Cardiac muscle cell (in vitro differentiated cells and primary cell): ENCODE measurements at regions not wholly inside any gene's neighbourhood (a gene's known extent, or its start where the extent isn't known, plus 50 kb on each side); places are given as distances from the start of the nearest gene placed in this dataset.
A peak's percentile ranks its signal among the peaks of the same experiment; 100 is the strongest.

Experiments
- DNase-seq, 2 donors: peaks; one replicate each; pipeline versions ENCODE4 v3.0.0 to v3.0.0-alpha.2; 2010 to 2017; ENCODE audit warnings: low read depth in 1 of 2, low spot score in 1 of 2
- H3K27ac ChIP-seq: fragments of 200-600 bp; sonication (generic); 2 replicates; pipeline ENCODE4 v1.5.1; 2016
- H3K27me3 ChIP-seq: fragments of 200-600 bp; sonication (generic); 2 replicates; pipeline ENCODE4 v1.6.0; 2016; ENCODE audit warnings: control low read depth
- H3K36me3 ChIP-seq: fragments of 200-600 bp; sonication (generic); 2 replicates; pipeline ENCODE4 v1.5.1; 2016; ENCODE audit warnings: control low read depth
- H3K4me1 ChIP-seq: fragments of 200-600 bp; sonication (generic); 2 replicates; pipeline ENCODE4 v1.8.1; 2017; ENCODE audit warnings: low read depth, mild to moderate bottlenecking, mixed run types
- H3K4me3 ChIP-seq: fragments of 200-600 bp; sonication (generic); 2 replicates; pipeline ENCODE4 v1.5.1; 2016; ENCODE audit warnings: mild to moderate bottlenecking
- H3K9me3 ChIP-seq: fragments of 200-600 bp; sonication (generic); 2 replicates; pipeline ENCODE4 v1.5.1; 2017; ENCODE audit warnings: low read depth, mild to moderate bottlenecking, control low read depth
- TF ChIP-seq, protein P1 (sequence below): IDR thresholded peaks from 2 replicates; pipeline ENCODE4 v1.5.1; 2012; ENCODE audit warnings: low read depth, mild to moderate bottlenecking, low read length

GRCh38 chr22:44575381-44576268, 77.6 kb upstream of the RTL6 start:
- Histone ChIP-seq H3K9me3 (no peaks in the 10 kb centered on the region), H3K36me3 (no peaks in the 10 kb centered on the region), H3K27ac (peak overlapping the region; percentile 15), H3K27me3 (no peaks in the 10 kb centered on the region), H3K4me1 (peaks cover 20% of the 10 kb centered on the region), H3K4me3 (no peak overlapping the region)
- TF ChIP-seq, protein P1, sequence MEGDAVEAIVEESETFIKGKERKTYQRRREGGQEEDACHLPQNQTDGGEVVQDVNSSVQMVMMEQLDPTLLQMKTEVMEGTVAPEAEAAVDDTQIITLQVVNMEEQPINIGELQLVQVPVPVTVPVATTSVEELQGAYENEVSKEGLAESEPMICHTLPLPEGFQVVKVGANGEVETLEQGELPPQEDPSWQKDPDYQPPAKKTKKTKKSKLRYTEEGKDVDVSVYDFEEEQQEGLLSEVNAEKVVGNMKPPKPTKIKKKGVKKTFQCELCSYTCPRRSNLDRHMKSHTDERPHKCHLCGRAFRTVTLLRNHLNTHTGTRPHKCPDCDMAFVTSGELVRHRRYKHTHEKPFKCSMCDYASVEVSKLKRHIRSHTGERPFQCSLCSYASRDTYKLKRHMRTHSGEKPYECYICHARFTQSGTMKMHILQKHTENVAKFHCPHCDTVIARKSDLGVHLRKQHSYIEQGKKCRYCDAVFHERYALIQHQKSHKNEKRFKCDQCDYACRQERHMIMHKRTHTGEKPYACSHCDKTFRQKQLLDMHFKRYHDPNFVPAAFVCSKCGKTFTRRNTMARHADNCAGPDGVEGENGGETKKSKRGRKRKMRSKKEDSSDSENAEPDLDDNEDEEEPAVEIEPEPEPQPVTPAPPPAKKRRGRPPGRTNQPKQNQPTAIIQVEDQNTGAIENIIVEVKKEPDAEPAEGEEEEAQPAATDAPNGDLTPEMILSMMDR, result no peak
- no peak for DNase-seq

DNA sequence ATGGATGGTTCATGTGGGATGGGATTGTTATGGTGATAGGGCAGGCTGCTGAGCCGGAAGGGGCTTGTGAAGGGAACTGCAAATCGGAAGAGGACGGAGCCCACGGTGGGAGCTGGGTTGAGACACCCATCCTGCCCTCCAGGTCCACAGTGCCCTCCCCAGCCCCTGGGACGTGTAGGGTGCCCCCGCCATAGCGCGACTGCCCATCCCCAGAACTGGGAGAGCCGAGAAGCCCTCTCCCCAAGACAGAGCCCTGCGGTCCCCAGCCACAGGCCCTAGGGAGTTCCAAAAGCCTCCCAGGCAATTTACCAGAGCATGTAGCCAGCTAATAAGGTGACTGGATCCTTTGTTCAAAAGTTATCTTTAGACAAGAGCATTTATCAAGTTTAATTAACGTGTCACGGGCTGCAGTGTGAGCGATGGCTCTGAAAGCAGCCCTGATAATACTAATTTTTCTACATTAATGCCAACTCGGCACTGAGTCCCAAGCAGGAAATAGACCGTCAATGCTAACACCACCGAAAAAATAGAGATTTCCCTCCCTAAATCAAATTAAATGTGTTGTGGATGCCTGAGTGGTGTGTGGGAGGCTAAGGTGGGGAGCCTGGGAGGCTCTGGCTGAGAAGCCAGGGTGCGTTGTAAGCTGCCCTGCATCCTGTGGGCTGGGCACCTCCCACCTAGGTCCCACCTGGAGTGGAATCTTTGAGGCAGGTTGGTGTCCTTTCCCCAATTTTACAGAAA, 76.8 kb upstream of the RTL6 start:
- Histone ChIP-seq H3K36me3 (no peaks in the 10 kb centered on the region), H3K4me3 (no peak overlapping the region), H3K27ac (peak overlapping the region; percentile 15), H3K4me1 (peaks cover 21% of the 10 kb centered on the region), H3K9me3 (no peaks in the 10 kb centered on the region), H3K27me3 (no peaks in the 10 kb centered on the region)
- TF ChIP-seq, protein P1, result no peak
- peak in 1 of 2 donors; percentile 32 for DNase-seq

DNA sequence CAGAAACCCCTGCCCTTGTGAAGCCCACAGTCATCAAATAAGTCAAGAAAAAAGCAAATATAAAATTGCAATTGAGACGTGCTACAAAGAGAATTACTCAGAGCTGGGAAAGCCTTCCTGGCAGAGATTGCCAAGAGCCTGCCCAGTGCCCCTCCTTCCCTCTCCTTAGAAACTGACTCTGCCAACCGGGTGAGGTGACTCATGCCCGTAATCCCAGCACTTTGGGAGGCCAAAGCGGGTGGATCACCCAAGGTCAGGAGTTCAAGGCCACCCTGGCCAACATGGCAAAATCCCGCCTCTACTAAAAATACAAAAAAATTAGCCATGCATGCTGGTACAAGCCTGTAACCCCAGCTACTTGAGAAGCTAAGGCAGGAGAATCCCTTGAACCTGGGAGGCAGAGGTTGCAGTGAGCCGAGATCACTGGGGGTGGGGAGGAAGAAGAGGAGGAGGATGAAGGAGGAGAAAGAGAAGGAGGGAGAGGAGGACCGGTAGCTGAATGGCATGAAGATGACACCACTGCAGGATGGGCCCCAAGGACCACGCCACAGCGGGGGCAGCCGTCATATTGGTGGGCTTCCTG, 76.1 kb upstream of the RTL6 start:
- Histone ChIP-seq H3K27ac (no peak overlapping the region), H3K9me3 (no peaks in the 10 kb centered on the region), H3K36me3 (no peaks in the 10 kb centered on the region), H3K4me3 (no peak overlapping the region), H3K4me1 (peaks cover 21% of the 10 kb centered on the region), H3K27me3 (no peaks in the 10 kb centered on the region)
- peak in 1 of 2 donors; percentile 76 for DNase-seq
- TF ChIP-seq, protein P1, result no peak

- no peak for DNase-seq
- TF ChIP-seq, protein P1, result no peak
- Histone ChIP-seq H3K4me3 (no peak overlapping the region), H3K4me1 (peaks cover 21% of the 10 kb centered on the region), H3K27me3 (no peaks in the 10 kb centered on the region), H3K27ac (no peak overlapping the region), H3K36me3 (no peaks in the 10 kb centered on the region), H3K9me3 (no peaks in the 10 kb centered on the region)
Measured at GRCh38 chr22:44573451-44573850, 75.4 kb upstream of the RTL6 start.

- Histone ChIP-seq H3K4me3 (no peak overlapping the region), H3K4me1 (peaks cover 21% of the 10 kb centered on the region), H3K27me3 (no peaks in the 10 kb centered on the region), H3K27ac (no peak overlapping the region), H3K9me3 (no peaks in the 10 kb centered on the region), H3K36me3 (no peaks in the 10 kb centered on the region)
- DNase-seq, result no peak
- TF ChIP-seq, protein P1, result no peak
Measured at GRCh38 chr22:44572414-44573207, 74.6 kb upstream of the RTL6 start.
